HG03342 (cell line): ENCODE measurements at regions not wholly inside any gene's neighbourhood (a gene's known extent, or its start where the extent isn't known, plus 50 kb on each side); places are given as distances from the start of the nearest gene placed in this dataset.

ENCODE experiments used
- ATAC-seq: cut with Tn5 transposase; IDR thresholded peaks from one replicate; pipeline ENCODE4 v1.9.1; 2021; ENCODE audit warnings: mild to moderate bottlenecking, moderate library complexity; ENCODE audit not compliant: unreplicated experiment

- ATAC-seq, result no peak
These were observed 225.1 kb upstream of the MANEA start for GRCh38 chr6:95352064-95352795.

DNA sequence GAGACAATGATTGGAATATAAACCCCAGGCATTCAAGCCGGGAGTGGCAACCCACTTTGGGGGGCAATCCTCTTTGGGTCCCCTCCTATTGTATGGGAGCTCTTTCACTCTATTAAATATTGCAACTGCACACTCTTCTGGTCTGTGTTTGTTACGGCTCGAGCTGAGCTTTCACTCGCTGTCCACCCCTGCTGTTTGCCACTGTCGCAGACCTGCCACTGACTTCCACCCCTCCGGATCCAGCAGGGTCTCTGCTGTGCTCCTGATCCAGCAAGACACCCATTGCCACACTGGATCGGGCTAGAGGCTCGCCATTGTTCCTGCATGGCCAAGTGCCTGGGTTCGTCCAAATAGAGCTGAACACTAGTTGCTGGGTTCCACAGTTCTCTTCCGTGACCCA, 222.8 kb upstream of the MANEA start:
- no peak for ATAC-seq

DNA sequence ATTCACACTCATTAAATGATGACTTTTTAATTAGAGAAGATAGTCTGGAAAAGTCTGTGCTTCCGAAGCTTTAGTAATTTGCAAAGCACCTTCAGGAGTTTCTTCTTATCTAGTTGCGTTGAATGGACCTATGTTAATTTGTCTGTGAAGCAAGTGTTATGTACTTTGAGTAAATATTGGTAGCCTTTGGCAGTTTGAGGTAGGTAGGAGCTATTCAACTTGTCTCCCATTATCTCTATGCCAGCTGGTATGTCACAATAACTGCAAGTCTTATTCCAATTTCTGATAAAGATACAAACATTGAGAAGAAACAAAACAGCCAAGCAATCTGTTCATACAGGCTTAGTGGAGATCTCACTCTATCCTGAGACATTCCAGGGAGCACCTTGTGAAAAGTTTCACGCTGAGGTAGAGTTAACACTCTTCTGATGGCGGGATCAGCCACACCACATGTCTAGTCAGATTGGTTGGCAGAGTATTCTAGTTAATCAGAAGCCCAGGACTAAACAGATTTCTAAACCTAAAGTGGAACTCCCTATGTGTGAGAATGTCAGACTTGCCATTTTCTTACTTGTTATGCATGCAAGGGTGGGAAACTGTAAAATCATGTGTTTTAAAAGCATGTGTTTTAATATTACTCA, 219.8 kb upstream of the MANEA start:
- ATAC-seq, result no peak

DNA sequence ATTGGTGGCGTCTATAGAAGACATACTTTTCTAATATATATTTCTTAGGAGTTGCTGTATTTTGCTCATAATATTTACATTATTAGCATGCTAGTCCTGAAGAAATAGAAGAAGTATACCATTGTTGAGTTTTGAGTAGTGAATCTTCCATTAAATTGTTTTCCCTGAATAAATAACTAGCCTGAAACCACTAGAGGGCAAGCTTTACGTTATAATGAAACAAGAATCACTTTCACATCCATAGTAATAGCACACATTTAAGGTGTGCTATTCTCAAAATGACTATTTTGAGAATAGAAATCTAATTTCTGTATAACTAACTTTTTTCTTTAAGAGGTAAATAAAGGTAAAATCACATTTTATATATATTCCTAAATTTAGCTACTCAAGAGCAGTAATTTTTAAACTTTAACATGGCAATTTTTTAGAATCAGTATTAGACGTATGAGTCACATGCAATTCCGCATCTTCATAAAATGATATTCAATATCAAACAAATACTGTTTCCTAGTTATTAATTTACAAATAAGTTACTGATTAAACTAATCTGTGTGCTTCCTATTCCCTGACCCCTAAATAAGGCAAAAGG, 213.2 kb upstream of the MANEA start:
- peak; percentile 91 for ATAC-seq

- no peak for ATAC-seq
These were observed 211.9 kb upstream of the MANEA start for GRCh38 chr6:95365454-95365853.

- ATAC-seq, result no peak
These were observed 210.9 kb upstream of the MANEA start for GRCh38 chr6:95366414-95366813.

DNA sequence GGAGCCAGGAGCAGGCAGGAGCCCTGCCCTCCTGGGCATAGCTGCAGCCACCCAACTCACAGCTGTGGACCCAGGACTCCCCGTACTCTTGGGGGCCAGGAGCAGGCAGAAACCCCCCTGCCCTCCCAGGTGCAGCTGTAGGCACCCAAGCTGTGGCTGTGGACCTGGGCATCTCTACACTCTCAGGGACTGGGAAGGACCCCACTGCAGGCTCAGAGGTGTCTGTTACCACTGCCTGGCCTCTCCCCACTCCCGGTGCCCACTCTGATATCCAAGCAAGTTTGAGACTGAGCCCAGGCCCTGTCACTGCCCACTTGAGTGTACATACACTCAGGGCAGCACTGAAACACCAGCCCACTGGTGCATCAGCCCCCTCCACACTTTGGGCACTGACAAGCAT, 193.5 kb upstream of the MANEA start:
- ATAC-seq, result no peak

- ATAC-seq, result no peak
These were observed 192.3 kb upstream of the MANEA start for GRCh38 chr6:95384988-95385387.

- no peak for ATAC-seq
These were observed 189.5 kb upstream of the MANEA start for GRCh38 chr6:95387845-95388244.

DNA sequence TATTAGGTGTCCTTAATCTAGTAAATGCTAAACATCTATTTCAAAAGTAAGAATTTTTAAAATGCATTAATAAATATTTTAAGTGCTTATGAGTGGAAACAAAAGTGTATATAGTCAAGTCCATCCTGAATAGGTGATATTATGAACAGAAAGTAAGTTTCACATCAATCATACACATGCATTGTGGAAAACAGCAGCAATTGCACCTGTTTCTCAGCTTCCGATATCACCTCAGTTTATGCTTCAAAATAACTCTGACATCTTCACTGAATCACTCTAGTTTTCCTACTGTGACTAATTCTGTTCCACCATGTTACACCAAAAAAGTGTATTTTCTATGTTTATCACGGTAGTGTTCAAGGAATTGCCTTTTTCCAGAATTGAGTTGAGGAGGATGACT, 172.6 kb upstream of the MANEA start:
- ATAC-seq, result no peak

- ATAC-seq, result no peak
These were observed 169.2 kb upstream of the MANEA start for GRCh38 chr6:95408111-95408510.

DNA sequence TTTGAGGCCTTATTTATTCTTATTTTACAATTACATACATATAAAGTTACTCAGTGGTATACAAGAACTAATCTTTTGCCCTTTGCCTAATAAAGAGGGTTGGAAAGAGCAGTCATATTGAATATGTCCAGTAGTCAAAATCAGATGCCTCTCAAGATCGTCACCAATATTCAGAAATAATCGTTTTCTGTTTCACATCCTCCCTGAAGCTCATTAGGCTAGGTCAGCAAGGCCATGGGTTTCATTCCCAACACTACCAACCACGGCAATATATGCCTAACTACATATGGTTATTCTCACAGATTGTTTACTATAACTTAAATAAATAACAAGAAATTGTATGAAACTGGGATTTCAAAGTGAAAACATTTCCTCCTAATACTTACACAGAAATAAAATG, 167.2 kb upstream of the MANEA start:
- ATAC-seq, result no peak

- no peak for ATAC-seq
These were observed 163.5 kb upstream of the MANEA start for GRCh38 chr6:95413789-95414188.

DNA sequence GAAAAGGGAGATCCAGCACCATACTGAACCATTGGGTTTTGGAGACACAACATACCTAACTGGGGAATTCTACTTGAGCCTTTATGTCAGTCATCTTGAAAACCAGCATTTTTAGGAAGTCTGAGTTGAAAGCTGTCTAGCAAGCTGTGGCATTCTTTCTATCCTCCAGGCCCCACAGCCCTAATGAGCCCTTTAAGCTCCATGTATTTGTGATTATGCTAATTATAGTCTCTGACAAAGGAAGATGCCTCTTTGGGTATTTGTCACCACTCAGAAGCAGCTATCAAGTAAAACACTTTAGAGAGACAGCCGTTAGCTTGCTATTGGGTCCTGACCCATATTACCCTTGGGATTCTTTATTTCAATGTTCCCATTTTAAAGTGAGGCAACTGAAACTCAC, 159.5 kb upstream of the MANEA start:
- no peak for ATAC-seq

GRCh38 chr6:95420792-95421191, 156.5 kb upstream of the MANEA start:
- ATAC-seq, result no peak

GRCh38 chr6:95423331-95423730, 154.0 kb upstream of the MANEA start:
- ATAC-seq, result no peak

DNA sequence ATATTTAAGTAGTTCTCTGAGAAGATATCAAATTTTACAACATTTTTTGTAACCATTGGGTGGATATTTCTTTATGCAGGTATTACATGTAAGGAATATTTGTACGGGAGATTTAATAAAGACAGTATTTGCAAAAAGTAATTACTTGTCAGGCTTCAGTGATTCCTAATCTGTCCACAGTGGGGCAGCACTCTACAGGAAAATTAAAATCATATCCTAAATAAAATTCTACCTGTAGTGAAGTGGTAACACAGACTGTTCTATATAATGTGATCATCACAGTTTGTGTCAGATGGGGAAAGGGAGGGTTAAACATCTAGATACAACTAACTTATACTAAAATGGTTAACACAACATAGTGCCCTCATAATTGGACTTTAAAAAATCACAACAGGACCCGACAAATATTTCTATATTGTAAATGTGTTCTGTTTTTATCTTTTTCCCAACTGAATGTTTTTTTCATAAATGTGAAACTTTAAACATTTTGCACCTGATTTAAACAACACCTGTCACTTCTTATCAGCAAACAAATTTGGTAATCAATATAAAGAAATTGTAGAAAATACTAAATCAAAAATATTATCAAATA, 145.6 kb upstream of the MANEA start:
- ATAC-seq, result peak; percentile 66

- no peak for ATAC-seq
These were observed 137.6 kb upstream of the MANEA start for GRCh38 chr6:95439741-95440140.

GRCh38 chr6:95448208-95448607, 129.1 kb upstream of the MANEA start:
- ATAC-seq, result no peak

DNA sequence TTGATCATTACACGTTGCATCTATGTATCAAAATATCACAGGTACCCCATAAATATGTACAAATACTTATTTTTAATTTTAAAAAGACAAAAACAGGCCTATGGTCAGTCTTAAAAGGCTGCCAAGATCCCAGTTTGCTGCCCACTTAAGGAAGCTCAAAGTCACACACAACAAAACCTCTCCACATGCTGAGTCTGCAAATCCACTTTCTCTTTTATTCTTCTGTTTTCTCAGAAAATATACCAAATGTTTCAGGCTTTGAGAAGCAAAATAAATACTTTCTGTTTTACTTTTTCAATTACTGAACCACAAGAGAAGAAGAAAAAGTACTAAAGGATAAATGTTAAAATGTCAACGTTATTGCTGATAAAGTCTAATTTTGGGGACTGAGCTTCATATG, 107.8 kb upstream of the MANEA start:
- no peak for ATAC-seq

GRCh38 chr6:95478941-95479340, 98.4 kb upstream of the MANEA start:
- ATAC-seq, result no peak

- ATAC-seq, result no peak
These were observed 89.5 kb upstream of the MANEA start for GRCh38 chr6:95487817-95488216.
